Loucy (cell line): ENCODE measurements at regions not wholly inside any gene's neighbourhood (a gene's known extent, or its start where the extent isn't known, plus 50 kb on each side); places are given as distances from the start of the nearest gene placed in this dataset.

Experiments
- H2AFZ ChIP-seq: fragments of 200-600 bp; sonication (generic); 2 replicates; pipeline ENCODE4 v1.6.0; 2016; ENCODE audit warnings: antibody characterized with exemption, mild to moderate bottlenecking, low read length, moderate library complexity
- H3F3A ChIP-seq: fragments of 200-600 bp; 2 replicates; pipeline ENCODE4 v1.6.0; 2016; ENCODE audit warnings: antibody characterized with exemption, low read depth, mild to moderate bottlenecking
- H3K27me3 ChIP-seq: fragments of 200-600 bp; sonication (generic); 2 replicates; pipeline ENCODE4 v1.6.1; 2014; ENCODE audit warnings: low read length, mild to moderate bottlenecking; ENCODE audit not compliant: insufficient read depth, poor library complexity, severe bottlenecking
- H3K36me3 ChIP-seq: fragments of 200-600 bp; sonication (generic); 2 replicates; pipeline ENCODE4 v1.6.1; 2016; ENCODE audit warnings: low read length; ENCODE audit not compliant: insufficient read depth
- H3K4me1 ChIP-seq: fragments of 200-600 bp; sonication (generic); 2 replicates; pipeline ENCODE4 v1.5.1; 2014; ENCODE audit warnings: low read length, mild to moderate bottlenecking; ENCODE audit not compliant: insufficient read depth, poor library complexity, severe bottlenecking
- H3K4me2 ChIP-seq: fragments of 200-600 bp; sonication (generic); 2 replicates; pipeline ENCODE4 v1.6.0; 2014; ENCODE audit warnings: antibody characterized with exemption, low read length, low read depth, mild to moderate bottlenecking; ENCODE audit not compliant: poor library complexity, severe bottlenecking
- H3K4me3 ChIP-seq: fragments of 200-600 bp; sonication (generic); 2 replicates; pipeline ENCODE4 v1.5.1; 2014; ENCODE audit warnings: low read length, mild to moderate bottlenecking, mixed read lengths; ENCODE audit not compliant: poor library complexity, severe bottlenecking
- H3K79me2 ChIP-seq: fragments of 200-600 bp; sonication (generic); 2 replicates; pipeline ENCODE4 v1.6.1; 2014; ENCODE audit warnings: low read length; ENCODE audit not compliant: insufficient read depth
- H3K9ac ChIP-seq: fragments of 200-600 bp; sonication (generic); 2 replicates; pipeline ENCODE4 v1.6.0; 2014; ENCODE audit warnings: mild to moderate bottlenecking, low read depth, low read length, moderate library complexity; ENCODE audit not compliant: poor library complexity, severe bottlenecking
- H3K9me2 ChIP-seq: fragments of 200-600 bp; sonication (generic); replicated peaks from 2 replicates; pipeline ENCODE4 v1.6.1; 2016; ENCODE audit warnings: low read depth, low read length, mixed read lengths
- H3K9me3 ChIP-seq: fragments of 200-600 bp; sonication (generic); 2 replicates; pipeline ENCODE4 v1.6.1; 2014; ENCODE audit warnings: mild to moderate bottlenecking, antibody characterized with exemption, low read length, low read depth; ENCODE audit not compliant: insufficient read depth
- H4K20me1 ChIP-seq: fragments of 200-600 bp; sonication (generic); 2 replicates; pipeline ENCODE4 v1.6.0; 2014; ENCODE audit warnings: antibody characterized with exemption, low read length, mild to moderate bottlenecking; ENCODE audit not compliant: insufficient read depth, poor library complexity, severe bottlenecking
- CTCF ChIP-seq: fragments of 200-600 bp; sonication (generic); conservative IDR thresholded peaks from 2 replicates; pipeline ENCODE4 v1.5.1; 2014; ENCODE audit warnings: mild to moderate bottlenecking, antibody characterized with exemption, low read length
- EZH2phosphoT487 ChIP-seq: fragments of 200-600 bp; IDR thresholded peaks from 2 replicates; pipeline ENCODE4 v1.6.1; 2018; ENCODE audit warnings: antibody characterized with exemption, mild to moderate bottlenecking, moderate library complexity, borderline replicate concordance

- no peak for TF ChIP-seq EZH2phosphoT487
- no peak for TF ChIP-seq CTCF
- no peaks in the 10 kb centered on the region for H3K79me2 ChIP-seq
- H3K9me3 ChIP-seq, result no peaks in the 10 kb centered on the region
- H2AFZ ChIP-seq, result no peak overlapping the region
- H3K4me2 ChIP-seq, result no peak overlapping the region
- no peaks in the 10 kb centered on the region for H3K9me2 ChIP-seq
- H3K4me1 ChIP-seq, result no peaks in the 10 kb centered on the region
- no peak overlapping the region for H3K4me3 ChIP-seq
- no peaks in the 10 kb centered on the region for H3K36me3 ChIP-seq
- no peaks in the 10 kb centered on the region for H4K20me1 ChIP-seq
- no peaks in the 10 kb centered on the region for H3K27me3 ChIP-seq
- no peak overlapping the region for H3K9ac ChIP-seq
- H3F3A ChIP-seq, result no peaks in the 10 kb centered on the region
Observed at GRCh38 chr3:159838938-159839337, 149.7 kb upstream of the IL12A start.

DNA sequence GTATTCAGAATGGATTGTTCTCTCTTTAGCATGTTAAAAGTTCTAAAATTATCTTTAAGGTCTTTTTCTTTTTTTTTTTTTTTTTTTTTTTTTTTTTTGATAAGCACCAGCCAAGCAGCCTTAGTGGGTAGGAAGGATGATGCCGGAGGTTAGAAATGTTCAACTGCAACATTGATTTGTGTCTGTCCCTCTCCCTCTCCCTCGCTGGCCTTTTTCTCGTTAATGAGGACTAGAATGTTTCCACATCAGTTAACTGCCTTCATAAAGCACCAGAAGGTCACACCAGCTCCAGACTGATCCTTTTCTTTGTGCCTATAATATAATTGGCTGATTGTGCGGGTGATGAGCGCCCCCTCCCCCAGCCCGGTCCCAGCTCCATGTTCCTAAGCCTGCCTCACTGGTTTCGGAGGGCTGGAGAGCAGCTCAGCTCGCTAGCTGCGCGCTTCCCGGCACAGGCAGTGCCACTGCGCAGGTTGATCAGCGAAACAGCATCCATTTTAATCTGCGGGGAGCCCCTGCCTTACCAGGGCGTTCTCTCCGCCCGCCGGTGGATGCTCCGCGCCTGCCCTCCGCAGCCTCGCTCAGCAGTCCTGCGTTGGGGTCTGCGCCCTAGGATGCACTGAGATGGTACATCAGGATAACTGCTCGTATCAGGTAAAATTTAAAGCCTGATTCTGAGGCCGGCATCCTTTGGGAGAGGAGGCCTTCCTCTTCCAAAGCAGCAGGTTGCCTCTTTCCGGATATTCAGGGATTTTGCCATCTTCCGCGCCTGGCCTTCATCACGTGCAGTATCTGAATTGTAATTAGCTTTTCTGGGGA is 148.9 kb upstream of the IL12A start, which contains the start of gene SCHIP1:
Gene SCHIP1, plus strand, starts transcription at position 301 of the 819 bp plus-strand sequence.
- TF ChIP-seq CTCF (no peak), EZH2phosphoT487 (no peak)
- H3K4me2 ChIP-seq, result no peak within 1 kb of the TSS
- H3K4me3 ChIP-seq, result no peak within 1 kb of the TSS
- H2AFZ ChIP-seq, result no peak within 1 kb of the TSS
- H3K9ac ChIP-seq, result no peak within 1 kb of the TSS
- H4K20me1 ChIP-seq, result no peaks in the 10 kb centered on the region
- H3K9me3 ChIP-seq, result no peaks in the 10 kb centered on the region
- no peaks in the 10 kb centered on the region for H3K4me1 ChIP-seq
- H3K9me2 ChIP-seq, result no peaks in the 10 kb centered on the region
- H3K27me3 ChIP-seq, result no peaks in the 10 kb centered on the region
- H3K79me2 ChIP-seq, result no peaks in the 10 kb centered on the region
- H3F3A ChIP-seq, result no peaks in the 10 kb centered on the region
- no peaks in the 10 kb centered on the region for H3K36me3 ChIP-seq

DNA sequence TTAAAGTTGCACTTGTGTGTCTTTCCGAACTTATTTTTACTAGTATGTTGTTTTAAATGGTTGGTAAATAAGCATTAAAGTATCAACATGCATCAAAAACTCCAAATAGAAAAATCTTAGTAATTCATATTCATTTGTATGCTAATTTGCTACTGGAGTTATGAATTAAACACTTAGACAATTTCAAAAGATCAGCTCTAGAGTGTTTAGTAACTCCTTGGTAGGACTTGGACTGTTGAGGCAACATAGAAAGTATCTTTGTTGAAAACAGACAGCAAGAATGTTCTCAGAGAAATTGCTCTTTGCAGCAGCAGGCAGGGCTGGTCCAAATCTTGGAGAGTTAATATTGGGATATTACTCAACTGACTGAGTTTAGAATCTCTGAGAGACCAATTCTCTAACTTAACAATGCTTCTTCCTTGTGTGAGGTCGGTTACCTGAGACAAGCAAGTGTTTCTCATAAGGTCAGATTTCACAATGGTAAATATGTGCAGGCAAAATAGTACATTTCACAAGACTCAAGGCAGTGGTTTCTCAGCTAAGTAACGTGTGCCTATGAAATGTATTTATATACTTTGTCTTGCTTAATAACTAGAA is 147.8 kb upstream of the IL12A start:
- H3K4me2 ChIP-seq, result no peak overlapping the region
- TF ChIP-seq CTCF, result no peak
- no peak for TF ChIP-seq EZH2phosphoT487
- no peak overlapping the region for H2AFZ ChIP-seq

More for the DNA sequence above, 147.8 kb upstream of the IL12A start:
- Histone ChIP-seq H3K9ac (no peak overlapping the region), H3F3A (no peaks in the 10 kb centered on the region), H3K36me3 (no peaks in the 10 kb centered on the region), H3K79me2 (no peaks in the 10 kb centered on the region), H4K20me1 (no peaks in the 10 kb centered on the region), H3K9me3 (no peaks in the 10 kb centered on the region), H3K27me3 (no peaks in the 10 kb centered on the region), H3K4me1 (no peaks in the 10 kb centered on the region), H3K9me2 (no peaks in the 10 kb centered on the region), H3K4me3 (no peak overlapping the region)
